B cell (primary cell): ENCODE measurements at regions not wholly inside any gene's neighbourhood (a gene's known extent, or its start where the extent isn't known, plus 50 kb on each side); places are given as distances from the start of the nearest gene placed in this dataset. TPM values are rescaled to one million over a fixed set of nuclear protein-coding genes. Genes with fewer than 3 reads are reported as not detected.

Experiments
- ATAC-seq: fragments of 200-7000 bp; cut with Tn5 transposase; one replicate; pipeline ENCODE4 v1.10.0; 2021; ENCODE audit warnings: low read depth, mild to moderate bottlenecking, moderate number of reproducible peaks, moderate library complexity
- CTCF ChIA-PET: fragments of 350-600 bp; sonication (Branson Sonifier 250); formaldehyde crosslinking; loops from one replicate; lab custom pipeline; 2021; ENCODE audit warnings: antibody characterized with exemption, inconsistent platforms; lab: Charles Lee
- POLR2A ChIA-PET: fragments of 350-600 bp; sonication (Branson Sonifier 250); formaldehyde crosslinking; loops from one replicate; lab custom pipeline; 2021; ENCODE audit warnings: antibody characterized with exemption; lab: Charles Lee
- DNase-seq: peaks from one replicate; pipeline ENCODE4 v3.0.0; 2013
- H2AFZ ChIP-seq: 2 replicates; pipeline ENCODE4 v1.6.1; 2012; ENCODE audit warnings: mild to moderate bottlenecking, low read depth, low read length; ENCODE audit not compliant: insufficient read depth, poor library complexity, severe bottlenecking
- H3K27ac ChIP-seq, 2 donors: 1 replicate in 1 of 2; 2 replicates in 1 of 2; pipeline ENCODE4 v1.5.1; 2012 to 2013; ENCODE audit warnings: low read length in 2 of 2, mild to moderate bottlenecking in 2 of 2, moderate library complexity in 1 of 2
- H3K27me3 ChIP-seq, 4 experiments: fragments of 200-600 bp in 1 of 4; sonication (generic) in 1 of 4; replicated peaks in 1 of 4; 1 replicate in 2 of 4; 2 replicates in 2 of 4; pipeline versions ENCODE4 v1.6.1 to v1.7.0; 2013 to 2016; ENCODE audit warnings: low read length in 3 of 4, mild to moderate bottlenecking in 2 of 4, mixed read lengths in 1 of 4, moderate library complexity in 1 of 4; ENCODE audit not compliant: insufficient read depth in 4 of 4, control insufficient read depth in 3 of 4; ENCODE audit errors: control extremely low read depth in 1 of 4
- H3K36me3 ChIP-seq, 2 experiments: replicated peaks in 1 of 2; 1 replicate in 1 of 2; 2 replicates in 1 of 2; pipeline versions ENCODE4 v1.6.1 to v1.7.1; 2013; ENCODE audit warnings: low read length in 1 of 2; ENCODE audit not compliant: insufficient read depth in 2 of 2, control insufficient read depth in 1 of 2; ENCODE audit errors: control extremely low read depth in 1 of 2, extremely low read depth in 1 of 2
- H3K4me1 ChIP-seq, 2 donors: fragments of 200-600 bp in 1 of 2; sonication (generic) in 1 of 2; 1 replicate in 1 of 2; 2 replicates in 1 of 2; pipeline versions ENCODE4 v1.5.1 to v1.6.1; 2013 to 2017; ENCODE audit warnings: low read length in 2 of 2; ENCODE audit not compliant: control insufficient read depth in 2 of 2, insufficient read depth in 2 of 2
- H3K4me2 ChIP-seq: replicated peaks from 2 replicates; pipeline ENCODE3; 2012; ENCODE audit warnings: mild to moderate bottlenecking, low read depth, low read length; ENCODE audit not compliant: poor library complexity, severe bottlenecking
- H3K4me3 ChIP-seq, 5 experiments: fragments of 200-600 bp in 1 of 5; sonication (generic) in 1 of 5; 1 replicate in 3 of 5; 2 replicates in 2 of 5; pipeline versions ENCODE4 v1.5.1 to v1.7.0; 2011 to 2016; ENCODE audit warnings: low read length in 4 of 5, mild to moderate bottlenecking in 4 of 5, low read depth in 2 of 5, control low read depth in 1 of 5, moderate library complexity in 1 of 5; ENCODE audit not compliant: insufficient read depth in 1 of 5; ENCODE audit errors: control extremely low read depth in 1 of 5, extremely low read depth in 1 of 5
- H3K79me2 ChIP-seq: fragments of 200-600 bp; sonication (generic); one replicate; pipeline ENCODE4 v1.6.0; 2016; ENCODE audit warnings: low read length; ENCODE audit not compliant: control insufficient read depth, insufficient read depth
- H3K9ac ChIP-seq: fragments of 200-600 bp; sonication (generic); 2 replicates; pipeline ENCODE4 v1.6.1; 2017; ENCODE audit warnings: mild to moderate bottlenecking, low read length, moderate library complexity
- H3K9me3 ChIP-seq, 3 donors: one replicate each; pipeline versions ENCODE4 v1.6.1 to v1.7.1; 2013; ENCODE audit warnings: low read length in 2 of 3; ENCODE audit not compliant: control insufficient read depth in 2 of 3, insufficient read depth in 1 of 3; ENCODE audit errors: control extremely low read depth in 1 of 3
- H4K20me1 ChIP-seq: 2 replicates; pipeline ENCODE4 v1.6.0; 2012; ENCODE audit warnings: mild to moderate bottlenecking, low read length; ENCODE audit not compliant: insufficient read depth, control insufficient read depth, poor library complexity, severe bottlenecking
- H3K27ac Mint-ChIP-seq: one replicate; pipeline ENCODE4 v1.8.0; 2021; ENCODE audit warnings: mixed read lengths
- H3K27me3 Mint-ChIP-seq: one replicate; pipeline ENCODE4 v1.8.0; 2021; ENCODE audit warnings: mixed read lengths
- H3K4me1 Mint-ChIP-seq: one replicate; pipeline ENCODE4 v1.8.0; 2021; ENCODE audit warnings: mixed read lengths
- H3K4me3 Mint-ChIP-seq: one replicate; pipeline ENCODE4 v1.8.0; 2021; ENCODE audit warnings: mixed read lengths
- H3K9me3 Mint-ChIP-seq: one replicate; pipeline ENCODE4 v1.8.0; 2022; ENCODE audit warnings: mixed read lengths; ENCODE audit not compliant: insufficient read depth
- CTCF ChIP-seq: fragments of 200-600 bp; IDR thresholded peaks from one replicate; pipeline ENCODE4 v1.8.0; 2022; ENCODE audit warnings: antibody characterized with exemption, mild to moderate bottlenecking
- EZH2 ChIP-seq: IDR thresholded peaks from 2 replicates; pipeline ENCODE4 v1.6.1; 2012; ENCODE audit warnings: borderline replicate concordance, low read depth, mild to moderate bottlenecking, moderate library complexity, low read length; ENCODE audit not compliant: insufficient read depth, poor library complexity, severe bottlenecking
- WGBS: methylation state at CpG from one replicate; pipeline ENCODE4 v1.1.5; 2013; ENCODE audit warnings: missing lambda C conversion rate; ENCODE audit not compliant: insufficient coverage; 5-methylcytosine and 5-hydroxymethylcytosine counted together
- intact Hi-C: fragments of 100-400 bp; cut with micrococcal nuclease; formaldehyde crosslinking; loops from one replicate; pipeline ENCODE4 v1.10.0; 2022
- small RNA-seq: library from RNA; depleted of rRNA; stranded (forward); fragments of <200 nt; gene quantifications from one replicate; pipeline ENCODE3, GENCODE V24; 2012; ENCODE audit warnings: low replicate concordance, low read depth; ENCODE audit not compliant: insufficient read length

- intact Hi-C loops, result no loop called here
Observed at GRCh38 chr3:32056559-32057290, 49.7 kb upstream of the GPD1L start.

More at GRCh38 chr3:32056559-32057290, 49.7 kb upstream of the GPD1L start:
- Mint-ChIP-seq H3K27ac (no peak overlapping the region), H3K4me3 (no peak overlapping the region), H3K4me1 (peaks cover 7% of the 10 kb centered on the region), H3K9me3 (no peaks in the 10 kb centered on the region), H3K27me3 (no peaks in the 10 kb centered on the region)
- H3K4me1 ChIP-seq, result no peaks in the 10 kb centered on the region
- CTCF ChIA-PET, result interaction anchor here (1.5 kb wide), 1 partner anchor 38 kb away, joined by 3 read pairs; no protein-coding TSS in a partner anchor
- H3K27me3 ChIP-seq, result no peaks in the 10 kb centered on the region
- H3K9me3 ChIP-seq, result peaks cover 0 to 2% (median 0%) of the 10 kb centered on the region in 3 donors
- no peak overlapping the region for H3K4me2 ChIP-seq
- no peak overlapping the region for H3K27ac ChIP-seq
- H3K36me3 ChIP-seq, result no peaks in the 10 kb centered on the region
- POLR2A ChIA-PET, result no interaction called here
- TF ChIP-seq EZH2 (no peak), CTCF (no peak)
- H4K20me1 ChIP-seq, result no peaks in the 10 kb centered on the region
- no peak overlapping the region for H3K9ac ChIP-seq
- no peak overlapping the region for H3K4me3 ChIP-seq
- 100% methylated on average over 1 of the region's 5 CpGs for WGBS
- H3K79me2 ChIP-seq, result no peaks in the 10 kb centered on the region
- DNase-seq (no peak), ATAC-seq (no peak)
- no peak overlapping the region for H2AFZ ChIP-seq

Small RNAs in the stretch of these regions (small RNA-seq; reads per million reads assigned to genes)
- not detected for gene RF00019
